ENCODE measurements at regions not wholly inside any gene's neighbourhood (a gene's known extent, or its start where the extent isn't known, plus 50 kb on each side); places are given as distances from the start of the nearest gene placed in this dataset.
A peak's percentile ranks its signal among the peaks of the same experiment; 100 is the strongest.
"Not testable (repeated sequence)": the region's sequence is repeated elsewhere in the genome, so short reads cannot be mapped to it uniquely, and the experiment has no call there.

DNA sequence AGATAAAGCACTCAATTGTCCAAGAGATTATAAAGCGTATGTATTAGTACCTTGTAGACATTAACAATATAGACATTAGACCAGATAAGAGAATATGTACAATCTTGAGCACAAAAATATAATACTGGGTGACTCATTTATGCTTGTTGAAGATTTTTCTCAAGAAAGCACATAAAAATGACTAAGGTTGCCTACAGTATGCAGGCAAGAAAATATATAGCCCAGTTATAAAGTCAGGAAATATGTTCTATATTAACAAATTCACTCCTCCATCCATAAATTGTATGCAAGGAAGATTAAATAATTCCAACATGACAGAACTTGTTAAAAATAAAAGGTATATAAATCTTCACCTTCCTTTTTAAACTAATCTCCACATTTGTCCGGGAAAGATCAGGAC, 356.4 kb upstream of the SLC39A10 start:
- H3K27ac ChIP-seq = no peak overlapping the region
- H3K4me1 ChIP-seq (replicated peaks in 1 of 2) = peaks cover 0 to 9% of the 10 kb centered on the region in 2 donors
- in situ Hi-C loops (cut with MboI; ENCODE audit: low pct_unique_long_range_greater_than_20kb in 2 of 9, low sequenced_read_pairs in 9 of 9, unreplicated experiment in 9 of 9) = loop anchor here in 2 of 9 experiments (25.0 kb wide), 3 partner anchors 362 to 1138 kb away; partner anchors contain the start of gene SLC39A10 (in 1 of the 2)
- peak in 5 of 8 experiments; percentile 19 to 92 (median 61) for ATAC-seq (replicated peaks in 6 of 8)
- 29 to 100% (median 70%) methylated on average over 1 to 2 of the region's 2 CpGs for WGBS, 10 experiments
- H3K4me3 ChIP-seq = no peak overlapping the region

DNA sequence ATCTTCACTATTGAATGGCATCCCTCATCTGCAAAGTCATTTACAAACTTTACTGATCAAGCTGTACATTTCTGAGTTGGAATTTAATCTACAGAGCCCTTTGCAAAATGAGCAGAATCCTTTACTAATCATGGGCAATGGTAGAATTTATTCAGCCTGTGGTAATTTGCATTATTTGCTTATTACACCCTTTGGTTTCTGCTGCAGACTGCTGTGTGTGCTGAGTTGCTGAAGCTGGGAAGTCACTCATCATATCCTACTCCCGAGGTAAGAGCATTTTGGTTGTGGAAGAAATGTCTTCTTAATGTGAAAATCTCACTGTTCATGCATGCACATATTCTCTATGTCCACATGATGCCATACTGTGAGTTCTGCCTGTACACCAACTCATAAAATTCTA, 357.4 kb upstream of the SLC39A10 start:
- Histone ChIP-seq H3K4me3 (no peak overlapping the region), H3K4me1 (replicated peaks in 1 of 2) (peaks cover 0 to 9% of the 10 kb centered on the region in 2 donors), H3K27ac (no peak overlapping the region)
- in situ Hi-C loops (cut with MboI; ENCODE audit: low pct_unique_long_range_greater_than_20kb in 2 of 9, low sequenced_read_pairs in 9 of 9, unreplicated experiment in 9 of 9) = no loop called here
- WGBS, 10 experiments = 0 to 100% (median 0%) methylated on average over 1 of the region's 1 CpG; no CpG with 5 or more reads in 5 of the 10 experiments
- peak in 3 of 8 experiments; percentile 42 to 84 (median 63) for ATAC-seq (replicated peaks in 6 of 8)

DNA sequence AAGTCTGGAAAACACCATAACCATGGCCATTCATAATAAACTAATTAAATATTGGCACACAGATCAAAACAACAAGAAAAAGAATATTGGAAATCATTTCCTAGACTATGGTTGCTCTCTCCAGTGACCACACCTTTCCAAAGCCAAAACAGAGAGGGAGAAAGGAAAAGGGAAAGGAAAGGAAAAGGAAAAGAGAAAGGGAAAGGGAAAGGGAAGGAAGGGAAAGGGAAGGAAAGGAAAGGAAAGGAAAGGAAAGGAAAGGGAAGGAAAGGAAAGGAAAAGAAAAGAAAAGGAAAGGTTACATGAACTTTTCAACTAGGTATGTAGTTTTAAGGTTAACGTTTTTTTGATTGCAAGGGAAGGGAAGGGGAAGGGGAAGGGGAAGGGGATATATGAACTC, 360.5 kb upstream of the SLC39A10 start:
- ATAC-seq (replicated peaks in 6 of 8) = no peak
- Histone ChIP-seq H3K27ac (no peak overlapping the region), H3K4me3 (no peak overlapping the region), H3K4me1 (replicated peaks in 1 of 2) (peaks cover 0 to 9% of the 10 kb centered on the region in 2 donors)
- 0 to 60% (median 25%) methylated on average over 1 of the region's 1 CpG; no CpG with 5 or more reads in 6 of the 10 experiments for WGBS, 10 experiments
- in situ Hi-C loops (cut with MboI; ENCODE audit: low pct_unique_long_range_greater_than_20kb in 2 of 9, low sequenced_read_pairs in 9 of 9, unreplicated experiment in 9 of 9) = no loop called here

DNA sequence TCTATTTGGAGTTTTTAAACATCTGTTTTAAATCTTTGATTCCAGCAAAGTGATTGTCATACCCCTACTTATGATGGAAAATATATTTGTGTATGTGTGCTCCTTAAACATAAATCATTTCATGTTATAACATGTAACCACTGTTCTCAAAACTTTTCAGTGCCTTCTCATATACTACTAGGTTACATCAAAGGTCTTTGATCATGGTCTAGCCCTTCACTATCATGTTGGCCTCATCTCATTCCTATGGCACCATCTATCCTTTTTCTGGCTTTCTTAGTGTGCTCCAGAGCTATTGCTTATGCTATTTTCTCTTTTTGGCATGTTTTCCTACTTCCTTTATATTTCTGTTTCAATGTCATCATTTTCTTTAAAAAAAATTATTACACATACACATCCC, 367.9 kb upstream of the SLC39A10 start:
- Histone ChIP-seq H3K4me3 (no peak overlapping the region), H3K27ac (no peak overlapping the region)
- ATAC-seq (replicated peaks in 6 of 8) = no peak

DNA sequence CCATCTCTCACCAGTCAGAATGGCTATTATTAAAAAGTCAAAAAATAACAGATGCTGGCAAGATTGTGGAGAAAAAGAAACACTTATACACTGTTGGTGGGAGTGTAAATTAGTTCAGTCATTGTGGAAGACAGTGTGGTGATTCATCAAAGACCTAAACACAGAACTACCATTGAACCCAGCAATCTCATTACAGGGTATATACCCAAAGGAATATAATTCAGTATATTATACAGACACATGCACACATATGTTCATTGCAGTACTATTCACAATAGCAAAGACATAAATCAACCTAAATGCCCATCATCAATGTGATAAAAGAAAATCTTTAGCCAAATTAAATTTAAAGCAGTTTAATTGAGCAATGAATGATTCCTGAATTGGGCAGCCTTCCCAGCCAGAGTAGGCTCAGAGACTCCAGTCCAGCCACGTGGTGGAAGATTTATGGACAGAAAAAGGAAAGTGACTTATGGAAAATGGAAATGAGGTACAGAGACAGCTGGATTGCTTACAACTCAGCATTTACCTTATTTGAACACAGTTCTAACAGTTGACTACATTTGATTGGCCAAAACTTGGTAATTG, 377.1 kb upstream of the SLC39A10 start:
- 0 to 43% (median 17%) methylated on average over 1 of the region's 1 CpG; no CpG with 5 or more reads in 3 of the 10 experiments for WGBS, 10 experiments
- Histone ChIP-seq H3K4me1 (replicated peaks in 1 of 2) (peaks cover 2 to 4% of the 10 kb centered on the region in 2 donors), H3K27ac (no peak overlapping the region), H3K4me3 (no peak overlapping the region)
- ATAC-seq (replicated peaks in 6 of 8) = peak in 7 of 8 experiments; percentile 18 to 98 (median 95)
- in situ Hi-C loops (cut with MboI; ENCODE audit: low pct_unique_long_range_greater_than_20kb in 2 of 9, low sequenced_read_pairs in 9 of 9, unreplicated experiment in 9 of 9) = no loop called here

More for the DNA sequence above, 367.9 kb upstream of the SLC39A10 start:
- H3K4me1 ChIP-seq (replicated peaks in 1 of 2) = no peaks in the 10 kb centered on the region
- in situ Hi-C loops (cut with MboI; ENCODE audit: low pct_unique_long_range_greater_than_20kb in 2 of 9, low sequenced_read_pairs in 9 of 9, unreplicated experiment in 9 of 9) = no loop called here

DNA sequence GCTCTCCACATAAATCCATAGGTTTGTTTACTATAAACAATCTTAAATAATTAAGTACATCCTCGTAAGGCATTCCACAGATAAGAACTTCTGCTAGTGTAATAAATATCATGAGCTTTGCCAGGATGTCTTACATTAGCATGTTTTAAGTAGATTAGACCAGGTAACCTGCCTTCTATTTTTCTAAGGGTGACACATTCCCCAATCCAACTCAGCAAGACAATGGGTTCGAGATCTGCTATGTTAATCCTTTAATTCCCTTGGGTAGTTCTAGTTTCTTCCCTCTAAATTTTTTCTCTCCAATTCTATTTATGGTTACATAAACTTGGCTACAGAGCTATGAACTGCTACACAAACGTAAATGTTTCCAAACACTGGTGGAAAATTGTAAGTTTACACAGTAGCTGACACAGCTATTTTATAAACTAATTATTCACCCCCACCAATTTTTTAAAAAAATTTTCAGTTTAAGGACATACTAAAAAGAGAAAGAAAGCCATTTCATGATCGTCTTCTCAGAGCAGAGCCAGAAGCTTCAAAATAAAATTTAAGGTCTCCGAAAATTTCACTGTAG, 386.5 kb upstream of the SLC39A10 start:
- Histone ChIP-seq H3K27ac (no peak overlapping the region), H3K4me1 (replicated peaks in 1 of 2) (no peaks in the 10 kb centered on the region), H3K4me3 (no peak overlapping the region)
- ATAC-seq (replicated peaks in 6 of 8) = no peak
- in situ Hi-C loops (cut with MboI; ENCODE audit: low pct_unique_long_range_greater_than_20kb in 2 of 9, low sequenced_read_pairs in 9 of 9, unreplicated experiment in 9 of 9) = no loop called here
- WGBS, 10 experiments = 18 to 97% (median 84%) methylated on average over 2 to 5 of the region's 5 CpGs

DNA sequence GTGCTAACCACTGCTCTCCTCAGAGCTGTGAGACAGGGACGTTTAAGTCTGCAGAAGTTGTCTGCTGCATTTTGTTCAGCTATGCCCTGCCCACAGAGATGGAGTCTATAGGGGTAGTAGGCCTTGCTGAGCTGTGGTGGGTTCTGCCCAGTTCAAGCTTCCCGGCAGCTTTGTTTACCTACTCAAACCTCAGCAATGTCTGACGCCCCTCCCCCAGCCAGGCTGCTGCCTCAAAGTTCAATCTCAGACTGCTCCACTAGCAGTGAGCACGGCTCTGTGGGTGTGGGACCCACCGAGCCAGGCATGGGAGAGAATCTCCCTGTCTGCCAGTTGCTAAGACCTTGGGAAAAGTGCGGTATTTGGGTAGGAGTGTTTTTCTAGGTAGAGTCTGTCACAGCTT, 387.8 kb upstream of the SLC39A10 start:
- no peak overlapping the region for H3K27ac ChIP-seq
- in situ Hi-C loops (cut with MboI; ENCODE audit: low pct_unique_long_range_greater_than_20kb in 2 of 9, low sequenced_read_pairs in 9 of 9, unreplicated experiment in 9 of 9) = no loop called here
- ATAC-seq (replicated peaks in 6 of 8) = no peak
- no peaks in the 10 kb centered on the region for H3K4me1 ChIP-seq (replicated peaks in 1 of 2)
- H3K4me3 ChIP-seq = no peak overlapping the region
- 0 to 98% (median 80%) methylated on average over 1 to 6 of the region's 6 CpGs; no CpG with 5 or more reads in 5 of the 10 experiments for WGBS, 10 experiments

DNA sequence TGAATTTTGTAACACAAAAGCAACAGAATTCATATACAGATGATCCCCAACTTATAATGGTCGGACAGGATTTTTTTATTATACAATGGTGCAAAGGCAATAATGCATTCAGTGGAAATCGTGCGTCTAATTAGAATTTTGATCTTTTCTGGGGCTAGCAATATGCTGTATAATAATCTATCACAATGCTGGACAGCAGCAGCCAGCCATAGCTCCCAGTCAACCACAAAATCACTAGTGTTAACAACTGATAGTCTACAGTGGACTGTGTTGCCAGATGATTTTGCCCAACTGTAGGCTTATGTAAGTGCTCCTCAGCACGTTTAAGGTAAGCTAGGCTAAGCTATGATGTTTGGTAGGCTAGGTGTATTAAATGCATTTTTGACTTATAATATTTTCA, 399.0 kb upstream of the SLC39A10 start:
- Histone ChIP-seq H3K4me3 (no peak overlapping the region), H3K4me1 (replicated peaks in 1 of 2) (no peaks in the 10 kb centered on the region), H3K27ac (no peak overlapping the region)
- in situ Hi-C loops (cut with MboI; ENCODE audit: low pct_unique_long_range_greater_than_20kb in 2 of 9, low sequenced_read_pairs in 9 of 9, unreplicated experiment in 9 of 9) = no loop called here
- no peak for ATAC-seq (replicated peaks in 6 of 8)
- WGBS, 10 experiments = 32 to 90% (median 75%) methylated on average over 3 to 4 of the region's 4 CpGs; no CpG with 5 or more reads in 1 of the 10 experiments

DNA sequence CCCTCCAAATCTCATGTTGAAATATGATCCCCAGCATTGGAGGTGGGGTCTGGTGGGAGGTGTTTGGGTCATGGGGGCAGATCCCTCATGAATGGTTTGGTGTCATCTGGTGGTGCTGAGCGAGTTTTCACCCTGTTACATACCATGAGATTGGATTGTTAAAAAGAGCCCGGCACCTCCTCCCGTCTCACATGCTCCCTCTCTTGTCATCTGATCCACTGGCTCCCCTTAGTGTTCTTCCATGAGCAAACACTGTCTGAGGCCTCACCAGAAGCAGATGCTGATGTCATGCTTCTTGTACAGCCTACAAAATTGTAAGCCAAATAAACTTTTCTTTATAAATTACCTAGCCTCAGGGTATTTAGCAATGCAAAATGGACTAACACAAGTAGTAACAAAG, 405.0 kb upstream of the SLC39A10 start:
- peak in 3 of 8 experiments; percentile 37 to 65 (median 62) for ATAC-seq (replicated peaks in 6 of 8)
- WGBS, 10 experiments = 21 to 92% (median 86%) methylated on average over 1 to 2 of the region's 3 CpGs; no CpG with 5 or more reads in 5 of the 10 experiments
- Histone ChIP-seq H3K4me1 (replicated peaks in 1 of 2) (no peaks in the 10 kb centered on the region), H3K4me3 (no peak overlapping the region), H3K27ac (no peak overlapping the region)
- in situ Hi-C loops (cut with MboI; ENCODE audit: low pct_unique_long_range_greater_than_20kb in 2 of 9, low sequenced_read_pairs in 9 of 9, unreplicated experiment in 9 of 9) = no loop called here

DNA sequence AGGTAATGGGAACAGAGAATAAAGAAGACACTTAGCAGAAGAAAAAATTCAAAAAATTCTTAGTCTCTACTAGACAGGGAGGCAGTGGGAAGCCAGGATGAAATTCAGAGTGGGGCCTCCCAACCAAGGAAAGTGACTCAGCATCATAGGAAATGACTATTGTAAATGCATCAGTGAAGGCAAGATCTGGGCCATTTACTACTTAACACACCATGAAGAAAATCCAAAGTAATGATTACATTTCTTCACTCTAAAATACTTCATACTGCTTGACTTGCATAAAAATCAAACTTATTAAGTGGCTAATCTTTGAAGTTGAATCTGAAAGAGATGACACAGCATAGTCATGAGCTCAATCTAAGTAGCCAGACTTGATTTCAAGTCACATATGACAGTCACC, 405.8 kb upstream of the SLC39A10 start:
- Histone ChIP-seq H3K4me3 (no peak overlapping the region), H3K4me1 (replicated peaks in 1 of 2) (no peaks in the 10 kb centered on the region), H3K27ac (no peak overlapping the region)
- in situ Hi-C loops (cut with MboI; ENCODE audit: low pct_unique_long_range_greater_than_20kb in 2 of 9, low sequenced_read_pairs in 9 of 9, unreplicated experiment in 9 of 9) = no loop called here
- peak in 2 of 8 experiments; percentile 79 to 94 for ATAC-seq (replicated peaks in 6 of 8)

DNA sequence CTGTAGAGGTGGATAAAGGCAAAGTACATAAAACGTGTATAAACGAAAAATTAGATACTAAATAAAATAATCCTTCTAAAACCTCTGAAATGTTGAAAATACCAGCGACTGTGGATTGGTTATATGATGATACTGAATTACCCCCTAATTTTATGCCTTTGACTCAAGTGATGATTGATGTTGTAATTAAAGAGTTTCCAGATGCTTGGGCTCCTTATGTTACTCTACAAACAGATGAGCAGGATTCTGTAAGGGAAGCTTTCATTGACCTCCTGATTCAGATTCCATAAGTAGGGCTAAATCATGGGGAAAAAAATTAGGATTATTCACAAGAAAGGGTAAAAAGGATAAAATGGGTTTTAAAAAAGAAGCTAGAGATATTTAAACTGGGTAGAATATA, 418.2 kb upstream of the SLC39A10 start:
- Histone ChIP-seq H3K4me1 (replicated peaks in 1 of 2) (no peaks in the 10 kb centered on the region), H3K27ac (no peak overlapping the region), H3K4me3 (no peak overlapping the region)
- WGBS, 10 experiments = 0 to 93% (median 79%) methylated on average over 1 to 3 of the region's 3 CpGs; no CpG with 5 or more reads in 2 of the 10 experiments
- ATAC-seq (replicated peaks in 6 of 8) = no peak
- in situ Hi-C loops (cut with MboI; ENCODE audit: low pct_unique_long_range_greater_than_20kb in 2 of 9, low sequenced_read_pairs in 9 of 9, unreplicated experiment in 9 of 9) = no loop called here

DNA sequence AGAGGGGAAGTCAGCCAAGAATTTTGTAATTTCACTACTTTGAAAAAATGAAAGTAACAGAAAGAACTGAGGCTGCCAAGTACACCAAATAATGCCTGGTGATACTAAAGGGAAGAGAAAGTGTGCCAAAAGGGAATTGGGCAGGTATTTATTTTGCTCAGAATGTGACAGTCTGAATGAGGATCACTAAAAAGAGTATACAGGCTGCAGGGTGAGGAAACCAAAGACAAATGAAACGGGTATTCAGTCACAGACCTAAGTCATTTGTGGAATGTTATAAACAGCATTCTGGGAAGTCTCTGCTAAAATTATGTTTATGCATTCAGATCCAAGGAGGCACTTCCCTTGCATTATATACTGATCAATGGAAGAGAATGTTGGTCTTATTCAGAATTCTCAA, 418.6 kb upstream of the SLC39A10 start:
- H3K4me3 ChIP-seq = no peak overlapping the region
- in situ Hi-C loops (cut with MboI; ENCODE audit: low pct_unique_long_range_greater_than_20kb in 2 of 9, low sequenced_read_pairs in 9 of 9, unreplicated experiment in 9 of 9) = no loop called here
- no peaks in the 10 kb centered on the region for H3K4me1 ChIP-seq (replicated peaks in 1 of 2)
- H3K27ac ChIP-seq = no peak overlapping the region
- WGBS, 10 experiments = 0 to 71% (median 44%) methylated on average over 1 of the region's 1 CpG; no CpG with 5 or more reads in 3 of the 10 experiments
- peak in 2 of 8 experiments; percentile 50 to 52 for ATAC-seq (replicated peaks in 6 of 8)

DNA sequence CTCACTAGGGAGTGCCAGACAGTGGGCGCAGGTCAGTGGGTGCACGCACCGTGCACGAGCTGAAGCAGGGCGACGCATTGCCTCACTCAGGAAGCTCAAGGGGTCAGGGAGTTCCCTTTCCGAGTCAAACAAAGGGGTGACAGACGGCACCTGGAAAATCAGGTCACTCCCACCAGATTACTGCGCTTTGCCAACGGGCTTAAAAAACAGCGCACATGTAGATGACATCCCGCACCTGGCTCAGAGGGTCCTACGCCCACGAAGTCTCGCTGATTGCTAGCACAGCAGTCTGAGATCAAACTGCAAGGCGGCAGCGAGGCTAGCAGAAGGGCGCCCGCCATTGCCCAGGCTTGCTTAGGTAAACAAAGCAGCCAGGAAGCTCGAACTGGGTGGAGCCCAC, 428.5 kb upstream of the SLC39A10 start:
- 60 to 100% (median 89%) methylated on average over 1 to 11 of the region's 20 CpGs; no CpG with 5 or more reads in 5 of the 10 experiments for WGBS, 10 experiments
- in situ Hi-C loops (cut with MboI; ENCODE audit: low pct_unique_long_range_greater_than_20kb in 2 of 9, low sequenced_read_pairs in 9 of 9, unreplicated experiment in 9 of 9); ATAC-seq (replicated peaks in 6 of 8): not testable (repeated sequence)

DNA sequence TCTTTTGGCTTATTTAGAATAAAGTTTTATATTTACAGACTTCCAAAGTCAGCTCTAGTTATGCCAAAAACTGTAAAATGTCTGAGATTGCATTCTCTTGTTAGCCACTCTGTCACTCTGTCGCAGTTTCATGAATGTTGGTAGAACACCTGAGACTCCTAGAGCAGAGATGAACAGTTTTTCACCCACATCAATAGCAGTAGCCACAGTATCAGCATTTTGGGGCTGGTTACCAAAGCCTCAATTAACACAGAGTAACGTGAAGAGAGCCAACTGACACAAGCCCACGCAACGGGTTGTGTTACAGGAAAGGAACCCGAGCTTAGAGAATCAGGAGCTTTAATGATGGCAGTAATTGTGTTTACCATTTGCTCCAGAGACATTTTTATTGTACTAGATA, 443.0 kb upstream of the SLC39A10 start:
- in situ Hi-C loops (cut with MboI; ENCODE audit: low pct_unique_long_range_greater_than_20kb in 2 of 9, low sequenced_read_pairs in 9 of 9, unreplicated experiment in 9 of 9) = loop anchor here in 1 of 9 experiments (25.0 kb wide), 1 partner anchor 102 kb away; no protein-coding TSS in a partner anchor
- Histone ChIP-seq H3K4me1 (replicated peaks in 1 of 2) (no peaks in the 10 kb centered on the region), H3K27ac (no peak overlapping the region), H3K4me3 (no peak overlapping the region)
- WGBS, 10 experiments = 20 to 92% (median 84%) methylated on average over 2 to 5 of the region's 5 CpGs; no CpG with 5 or more reads in 1 of the 10 experiments
- no peak for ATAC-seq (replicated peaks in 6 of 8)

More for the DNA sequence above, 428.5 kb upstream of the SLC39A10 start:
- H3K27ac ChIP-seq; H3K4me3 ChIP-seq; H3K4me1 ChIP-seq (replicated peaks in 1 of 2): not testable (repeated sequence)

All from motor neuron (in vitro differentiated cells).